ENCODE measurements at regions not wholly inside any gene's neighbourhood (a gene's known extent, or its start where the extent isn't known, plus 50 kb on each side); places are given as distances from the start of the nearest gene placed in this dataset.

DNA sequence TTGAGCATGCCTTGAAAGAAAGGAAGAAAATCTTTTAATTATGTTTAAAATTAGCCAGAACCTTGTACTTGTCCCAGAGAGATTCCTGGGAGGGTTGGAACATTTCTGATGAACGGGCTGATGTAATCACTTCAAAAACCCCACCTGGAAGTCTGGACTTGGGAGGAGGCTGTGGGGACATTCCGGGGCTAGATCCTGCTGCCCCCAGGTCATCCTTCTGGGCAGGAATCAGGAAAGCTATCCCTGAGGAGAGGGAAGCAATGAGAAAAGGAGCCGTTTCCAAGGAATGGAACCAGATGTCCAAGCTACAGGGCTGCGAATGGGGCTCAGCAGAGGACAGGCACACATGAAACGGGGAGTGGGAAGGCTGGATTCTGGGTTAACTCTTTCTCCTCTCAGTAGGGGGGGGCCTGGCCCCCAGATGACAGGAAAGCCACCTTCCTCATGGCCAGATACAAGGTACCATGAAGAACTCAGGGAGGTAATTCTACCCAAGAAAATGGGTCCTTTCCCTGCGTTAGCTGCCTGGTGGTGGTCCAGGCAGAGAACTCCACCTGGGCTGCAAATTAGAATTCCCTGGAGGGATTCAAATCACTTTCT is 280.1 kb downstream of the TCF7L2 start:
- H3K9me3 ChIP-seq, result no peaks in the 10 kb centered on the region
- intact Hi-C loops (cut with DNase I; ENCODE audit: low total_unique reads), result no loop called here

DNA sequence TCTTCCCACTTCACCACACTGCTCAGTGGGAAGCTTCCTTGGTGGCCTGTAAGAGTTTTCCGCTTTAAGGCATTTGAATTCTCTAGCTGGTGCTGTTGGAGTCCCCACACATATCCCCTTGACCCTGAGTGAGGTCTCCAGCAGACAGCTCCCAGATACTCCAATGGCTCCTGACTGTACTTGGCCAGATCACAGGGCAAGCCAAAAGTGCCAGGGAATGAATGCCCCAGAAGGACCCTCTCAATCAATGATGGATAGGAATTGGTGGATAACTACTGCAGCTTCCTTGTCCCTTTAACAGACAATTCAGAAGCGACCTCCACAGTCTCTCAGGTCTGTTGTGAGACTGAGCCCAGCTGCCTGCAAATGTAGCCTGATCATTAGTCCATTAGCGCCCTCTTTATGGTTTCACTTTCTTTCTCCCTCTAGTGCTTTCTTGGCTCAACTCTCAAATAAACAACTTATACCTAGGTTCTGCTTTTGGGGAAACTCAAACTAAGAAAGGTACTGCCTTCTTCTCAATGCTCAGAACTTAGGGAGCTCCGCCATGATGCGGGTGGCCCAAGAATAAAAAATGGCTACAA is 283.0 kb downstream of the TCF7L2 start:
- Histone ChIP-seq H3K27me3 (peaks cover 6% of the 10 kb centered on the region), H3K36me3 (no peaks in the 10 kb centered on the region), H3K9me3 (no peaks in the 10 kb centered on the region), H3K27ac (no peak overlapping the region), H3K4me1 (no peaks in the 10 kb centered on the region), H3K4me3 (no peak overlapping the region)
- no peak for DNase-seq
- TF ChIP-seq POLR2A (IDR thresholded peaks at IDR 0.05) (no peak), POLR2AphosphoS5 (IDR thresholded peaks at IDR 0.05) (no peak), EP300 (IDR thresholded peaks at IDR 0.05; ENCODE audit: low read depth) (no peak)
- TF ChIP-seq, protein P1, sequence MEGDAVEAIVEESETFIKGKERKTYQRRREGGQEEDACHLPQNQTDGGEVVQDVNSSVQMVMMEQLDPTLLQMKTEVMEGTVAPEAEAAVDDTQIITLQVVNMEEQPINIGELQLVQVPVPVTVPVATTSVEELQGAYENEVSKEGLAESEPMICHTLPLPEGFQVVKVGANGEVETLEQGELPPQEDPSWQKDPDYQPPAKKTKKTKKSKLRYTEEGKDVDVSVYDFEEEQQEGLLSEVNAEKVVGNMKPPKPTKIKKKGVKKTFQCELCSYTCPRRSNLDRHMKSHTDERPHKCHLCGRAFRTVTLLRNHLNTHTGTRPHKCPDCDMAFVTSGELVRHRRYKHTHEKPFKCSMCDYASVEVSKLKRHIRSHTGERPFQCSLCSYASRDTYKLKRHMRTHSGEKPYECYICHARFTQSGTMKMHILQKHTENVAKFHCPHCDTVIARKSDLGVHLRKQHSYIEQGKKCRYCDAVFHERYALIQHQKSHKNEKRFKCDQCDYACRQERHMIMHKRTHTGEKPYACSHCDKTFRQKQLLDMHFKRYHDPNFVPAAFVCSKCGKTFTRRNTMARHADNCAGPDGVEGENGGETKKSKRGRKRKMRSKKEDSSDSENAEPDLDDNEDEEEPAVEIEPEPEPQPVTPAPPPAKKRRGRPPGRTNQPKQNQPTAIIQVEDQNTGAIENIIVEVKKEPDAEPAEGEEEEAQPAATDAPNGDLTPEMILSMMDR (IDR thresholded peaks at IDR 0.05), result no peak
- intact Hi-C loops (cut with DNase I; ENCODE audit: low total_unique reads) (no loop called here), in situ Hi-C loops (cut with MboI; ENCODE audit: low pct_ligation_motif_present in 1 of 4, low pct_unique_long_range_greater_than_20kb in 1 of 4, low sequenced_read_pairs in 3 of 4) (no loop called here)
- 79 to 90% methylated on average over 5 of the region's 5 CpGs for whole genome bisulfite sequencing, 2 donors (ENCODE audit: low coverage in 1 of 2)

More for the DNA sequence above, 280.1 kb downstream of the TCF7L2 start:
- Histone ChIP-seq H3K4me1 (no peaks in the 10 kb centered on the region), H3K4me3 (no peak overlapping the region), H3K36me3 (no peaks in the 10 kb centered on the region), H3K27me3 (peaks cover 6% of the 10 kb centered on the region), H3K27ac (no peak overlapping the region)
- in situ Hi-C loops (cut with MboI; ENCODE audit: low pct_ligation_motif_present in 1 of 4, low pct_unique_long_range_greater_than_20kb in 1 of 4, low sequenced_read_pairs in 3 of 4), result no loop called here
- 71% methylated on average over 6 of the region's 6 CpGs; no CpG with 5 or more reads in 1 of the 2 donors for WGBS, 2 donors (ENCODE audit: low coverage in 1 of 2)
- TF ChIP-seq POLR2A (IDR thresholded peaks at IDR 0.05) (no peak), POLR2AphosphoS5 (IDR thresholded peaks at IDR 0.05) (no peak), EP300 (IDR thresholded peaks at IDR 0.05; ENCODE audit: low read depth) (no peak)
- TF ChIP-seq, protein P1 (IDR thresholded peaks at IDR 0.05), result no peak
- no peak for DNase-seq

DNA sequence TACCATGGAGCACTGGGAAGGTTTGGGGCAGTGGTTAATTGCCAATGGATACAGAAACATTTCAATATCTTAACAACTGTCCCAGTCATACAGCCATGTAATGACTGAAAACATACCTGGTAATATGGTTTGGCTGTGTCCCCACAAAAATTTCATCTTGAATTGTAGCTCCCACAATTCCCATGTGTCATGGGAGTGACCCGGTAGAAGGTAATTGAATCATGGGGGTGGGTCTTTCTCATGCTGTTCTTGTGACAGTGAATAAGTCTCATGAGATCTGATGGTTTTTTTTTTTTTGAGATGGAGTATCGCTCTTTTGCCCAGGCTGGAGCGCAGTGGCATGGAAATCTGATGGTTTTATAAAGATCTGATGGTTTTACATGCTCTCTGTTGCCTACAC is 284.4 kb downstream of the TCF7L2 start:
- TF ChIP-seq POLR2A (IDR thresholded peaks at IDR 0.05) (no peak), EP300 (IDR thresholded peaks at IDR 0.05; ENCODE audit: low read depth) (no peak), POLR2AphosphoS5 (IDR thresholded peaks at IDR 0.05) (no peak)
- TF ChIP-seq, protein P1 (IDR thresholded peaks at IDR 0.05), result no peak
- DNase-seq, result no peak
- peaks cover 6% of the 10 kb centered on the region for H3K27me3 ChIP-seq
- H3K4me3 ChIP-seq, result no peak overlapping the region
- H3K27ac ChIP-seq, result no peak overlapping the region
- WGBS, 2 donors (ENCODE audit: low coverage in 1 of 2), result 81 to 90% methylated on average over 3 of the region's 3 CpGs
- no peaks in the 10 kb centered on the region for H3K36me3 ChIP-seq
- in situ Hi-C loops (cut with MboI; ENCODE audit: low pct_ligation_motif_present in 1 of 4, low pct_unique_long_range_greater_than_20kb in 1 of 4, low sequenced_read_pairs in 3 of 4) (no loop called here), intact Hi-C loops (cut with DNase I; ENCODE audit: low total_unique reads) (no loop called here)
- H3K9me3 ChIP-seq, result no peaks in the 10 kb centered on the region
- H3K4me1 ChIP-seq, result no peaks in the 10 kb centered on the region

DNA sequence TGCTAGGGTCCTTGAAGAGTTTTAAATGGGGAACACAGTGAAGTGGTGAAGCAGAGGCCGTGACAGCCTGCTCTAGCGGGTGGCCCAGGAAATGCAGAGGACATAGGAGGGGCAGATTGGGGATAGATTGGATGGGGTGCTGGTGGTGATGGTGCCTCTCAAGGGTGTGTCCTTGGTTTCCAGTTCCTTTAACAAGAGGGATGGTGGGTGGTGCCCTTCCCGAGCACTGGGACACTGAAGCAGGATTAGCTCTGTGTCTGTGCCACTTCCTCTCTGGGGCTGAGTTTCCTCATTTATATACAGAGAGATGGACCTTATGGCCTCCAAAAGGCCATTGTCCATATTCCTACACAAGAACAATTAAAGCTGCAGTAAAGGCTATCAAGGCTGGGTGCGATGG is 285.5 kb downstream of the TCF7L2 start:
- intact Hi-C loops (cut with DNase I; ENCODE audit: low total_unique reads) (no loop called here), in situ Hi-C loops (cut with MboI; ENCODE audit: low pct_ligation_motif_present in 1 of 4, low pct_unique_long_range_greater_than_20kb in 1 of 4, low sequenced_read_pairs in 3 of 4) (no loop called here)
- Histone ChIP-seq H3K9me3 (no peaks in the 10 kb centered on the region), H3K4me1 (no peaks in the 10 kb centered on the region), H3K4me3 (no peak overlapping the region), H3K27ac (no peak overlapping the region), H3K36me3 (no peaks in the 10 kb centered on the region), H3K27me3 (no peaks in the 10 kb centered on the region)
- DNase-seq, result no peak
- TF ChIP-seq, protein P1 (IDR thresholded peaks at IDR 0.05), result no peak
- TF ChIP-seq POLR2AphosphoS5 (IDR thresholded peaks at IDR 0.05) (no peak), POLR2A (IDR thresholded peaks at IDR 0.05) (no peak), EP300 (IDR thresholded peaks at IDR 0.05; ENCODE audit: low read depth) (no peak)
- WGBS, 2 donors (ENCODE audit: low coverage in 1 of 2), result 93% methylated on average over 3 to 4 of the region's 4 CpGs
